ENCODE measurements at regions not wholly inside any gene's neighbourhood (a gene's known extent, or its start where the extent isn't known, plus 50 kb on each side); places are given as distances from the start of the nearest gene placed in this dataset.
A peak's percentile ranks its signal among the peaks of the same experiment; 100 is the strongest.

- TF ChIP-seq NR4A1 (CRISPR knock-in tag; IDR thresholded peaks at IDR 0.05) = no peak
- TF ChIP-seq NR4A1 (tag; IDR thresholded peaks at IDR 0.05) = no peak
- TF ChIP-seq RBFOX2 (IDR thresholded peaks at IDR 0.05; ENCODE audit: low read depth, low read length) = peak; percentile 66
- peak in 1 of 2 experiments; percentile 55; a peak in 1 of 4 replicates for TF ChIP-seq FOXA3 (CRISPR knock-in tag; conservative IDR thresholded peaks at IDR 0.05 in 1 of 2, IDR thresholded peaks at IDR 0.05 in 1 of 2)
- peak; percentile 47; the same call in 1 of the 2 replicates for TF ChIP-seq TFAP4 (CRISPR knock-in tag; IDR thresholded peaks at IDR 0.05; ENCODE audit: borderline replicate concordance)
- peak; percentile 85 for TF ChIP-seq ZNF75A (CRISPR knock-in tag; IDR thresholded peaks at IDR 0.05)
- TF ChIP-seq TSC22D4 (tag; IDR thresholded peaks at IDR 0.05) = no peak
- no peak for TF ChIP-seq ZNF316 (IDR thresholded peaks at IDR 0.05)
- no peak for TF ChIP-seq SMARCA5 (IDR thresholded peaks at IDR 0.05)
- peak; percentile 36; the same call in 1 of the 2 replicates for TF ChIP-seq SNIP1 (IDR thresholded peaks at IDR 0.05; ENCODE audit: low read depth)
These were observed 193.0 kb downstream of the MELK start (continued) for GRCh38 chr9:36765468-36766341.

GRCh38 chr9:36768677-36769076 lies 196.0 kb downstream of the MELK start:
- Histone ChIP-seq H3K9me3 (replicated peaks; ENCODE audit: control insufficient read depth, insufficient read depth, low read depth, low read length) (no peaks in the 10 kb centered on the region), H3K4me2 (ENCODE audit: insufficient read depth, low read length) (no peak overlapping the region), H2AFZ (ENCODE audit: low read depth, low read length) (no peak overlapping the region), H3K27me3 (ENCODE audit: control insufficient read depth in 2 of 2, insufficient read depth in 2 of 2, low read length in 2 of 2) (peaks cover 0 to 37% of the 10 kb centered on the region in 2 experiments; a peak in 3 of 5 replicates), H3K4me1 (replicated peaks in 1 of 2; ENCODE audit: control insufficient read depth in 2 of 2, insufficient read depth in 2 of 2, low read length in 2 of 2) (peaks cover 6 to 16% of the 10 kb centered on the region in 2 experiments; a peak in 3 of 5 replicates), H4K20me1 (replicated peaks; ENCODE audit: control insufficient read depth, insufficient read depth, low read length) (no peaks in the 10 kb centered on the region), H3K27ac (ENCODE audit: extremely low read depth, low read depth, low read length) (no peak overlapping the region), H3K9me1 (ENCODE audit: control insufficient read depth, insufficient read depth, low read length) (no peaks in the 10 kb centered on the region), H3K4me3 (no peak overlapping the region), H3K9ac (ENCODE audit: insufficient read depth in 1 of 2, low read depth in 2 of 2, low read length in 2 of 2) (no peak overlapping the region), H3K36me3 (ENCODE audit: control insufficient read depth, insufficient read depth, low read length) (no peaks in the 10 kb centered on the region), H3K79me2 (ENCODE audit: control insufficient read depth, insufficient read depth, low read length) (no peaks in the 10 kb centered on the region)
- BruUV-seq (replicated peaks) = no TSS peak
- in situ Hi-C loops (cut with MboI) = no loop called here
- DNase-seq (ENCODE audit: extremely low read depth in 1 of 4, low spot score in 3 of 4) (no peak), ATAC-seq (no peak), FAIRE-seq (no peak)
- CTCF ChIA-PET (ENCODE audit: low intra/inter-chr PET ratio) = no interaction called here
- 0% methylated on average over 3 of the region's 3 CpGs for WGBS (ENCODE audit: insufficient coverage, low coverage, missing lambda C conversion rate)
- intact Hi-C loops (cut with micrococcal nuclease) = no loop called here
- POLR2A ChIA-PET = no interaction called here
- TF ChIP-seq DDX20 (tag; IDR thresholded peaks at IDR 0.05; ENCODE audit: low read depth) (no peak), ZNF644 (tag; IDR thresholded peaks at IDR 0.05; ENCODE audit: low read depth) (no peak), VEZF1 (CRISPR knock-in tag; IDR thresholded peaks at IDR 0.05) (no peak), ZBTB5 (IDR thresholded peaks at IDR 0.05) (no peak), RBM17 (IDR thresholded peaks at IDR 0.05; ENCODE audit: borderline replicate concordance, low read depth, low read length) (no peak), MITF (IDR thresholded peaks at IDR 0.05) (no peak)

Data from K562 (cell line).